NK-92 (cell line): ENCODE measurements at regions not wholly inside any gene's neighbourhood (a gene's known extent, or its start where the extent isn't known, plus 50 kb on each side); places are given as distances from the start of the nearest gene placed in this dataset.

Experiments
- DNase-seq: peaks from one replicate; lab custom pipeline; 2025; ENCODE audit not compliant: unreplicated experiment; lab: John Stamatoyannopoulos, UW

- no peak for DNase-seq
Observed at GRCh38 chr3:178072391-178073305, 463.6 kb upstream of the KCNMB2 start.

DNA sequence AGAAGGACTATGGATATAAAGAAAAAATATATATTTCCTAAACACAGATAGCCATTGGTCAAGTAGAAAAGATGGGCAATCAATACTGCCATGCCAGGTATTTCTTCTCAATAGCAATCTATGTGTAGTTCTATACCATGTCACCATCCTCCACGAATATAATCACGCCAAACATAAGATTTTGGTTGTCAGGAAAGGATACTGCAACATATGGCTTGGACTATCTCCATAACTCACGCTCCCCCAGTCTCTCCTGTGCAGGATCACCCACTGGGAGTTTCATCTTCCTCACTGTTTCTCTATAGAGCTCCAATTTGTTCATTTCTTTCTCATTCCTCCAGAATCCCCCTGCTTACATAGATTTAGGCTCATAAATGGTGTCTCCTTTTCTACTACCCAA, 462.9 kb upstream of the KCNMB2 start:
- no peak for DNase-seq

DNA sequence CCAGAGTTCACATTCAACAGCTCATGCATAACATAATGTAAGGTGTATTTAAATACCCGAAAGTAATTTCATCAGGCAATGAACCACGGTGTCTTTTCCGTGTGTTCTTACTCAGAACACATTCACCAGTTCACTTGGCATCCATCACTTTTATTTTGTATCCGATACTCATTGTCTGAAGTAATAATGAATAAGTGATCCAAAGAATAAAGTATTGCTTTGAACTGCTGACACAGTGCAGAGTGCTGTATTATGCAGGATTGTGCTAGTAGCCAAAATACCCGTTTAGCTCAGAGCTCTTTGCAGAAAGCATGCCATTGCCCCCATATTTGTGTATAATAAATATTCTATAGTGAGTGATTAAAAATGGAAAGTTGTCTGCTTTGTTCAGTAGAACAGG, 460.9 kb upstream of the KCNMB2 start:
- no peak for DNase-seq

GRCh38 chr3:178078953-178079352, 457.3 kb upstream of the KCNMB2 start:
- DNase-seq: no peak

- no peak for DNase-seq
Observed at GRCh38 chr3:178079966-178080365, 456.3 kb upstream of the KCNMB2 start.

DNA sequence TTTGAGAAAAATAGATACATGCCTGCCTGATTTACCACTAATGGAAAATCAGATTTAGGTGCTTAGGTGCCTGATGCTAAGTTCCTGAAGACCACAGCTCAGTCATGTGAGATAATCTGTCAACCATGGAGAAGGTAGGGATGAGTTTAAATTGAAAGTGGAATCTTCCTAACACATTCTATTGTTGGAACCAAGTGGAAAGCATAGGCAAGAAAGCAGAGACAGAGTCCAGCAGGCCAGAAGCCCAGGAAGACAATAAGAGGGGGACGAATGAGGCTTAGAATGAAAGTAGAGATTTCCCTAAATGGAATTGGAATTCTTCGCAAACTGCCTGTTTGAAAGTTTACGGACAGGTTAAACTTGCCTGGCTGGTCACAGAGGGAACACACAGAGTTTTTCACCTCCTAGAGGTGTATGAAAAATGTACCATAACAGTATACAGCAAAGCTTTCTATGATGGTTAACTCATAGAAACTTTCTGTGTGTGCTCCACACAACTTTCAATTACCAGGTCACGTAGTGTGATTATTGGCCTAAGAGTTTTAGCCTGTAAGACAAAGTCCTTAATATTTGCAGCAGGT, 453.8 kb upstream of the KCNMB2 start:
- DNase-seq: no peak

GRCh38 chr3:178083906-178084866, 452.1 kb upstream of the KCNMB2 start:
- no peak for DNase-seq

GRCh38 chr3:178084938-178085816, 451.1 kb upstream of the KCNMB2 start:
- DNase-seq: no peak

- no peak for DNase-seq
Observed at GRCh38 chr3:178085817-178086123, 450.5 kb upstream of the KCNMB2 start.

- DNase-seq: no peak
Observed at GRCh38 chr3:178086144-178086825, 450.0 kb upstream of the KCNMB2 start.

GRCh38 chr3:178087376-178087775, 448.9 kb upstream of the KCNMB2 start:
- DNase-seq: no peak

- no peak for DNase-seq
Observed at GRCh38 chr3:178088963-178089362, 447.3 kb upstream of the KCNMB2 start.

DNA sequence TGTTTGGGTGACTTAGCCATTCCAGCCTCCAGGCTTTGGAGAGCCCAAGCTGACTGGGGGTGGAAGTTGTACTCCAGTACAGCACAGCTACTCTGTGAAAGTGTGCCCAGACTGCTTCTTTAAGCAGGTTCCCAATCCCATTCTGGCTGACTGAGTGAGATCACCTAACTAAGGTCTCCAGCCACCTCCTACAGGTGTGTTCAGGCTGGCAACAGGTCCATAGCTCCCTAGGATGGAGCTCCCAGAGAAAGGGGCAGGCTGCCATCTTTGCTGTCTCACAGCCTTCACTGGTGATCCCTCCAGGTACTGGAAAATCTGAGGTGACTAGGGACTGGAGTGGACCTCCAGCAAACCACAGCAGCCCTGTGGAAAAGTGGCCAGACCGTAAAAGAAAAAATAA, 445.3 kb upstream of the KCNMB2 start:
- DNase-seq: no peak

GRCh38 chr3:178095522-178095921, 440.7 kb upstream of the KCNMB2 start:
- DNase-seq: no peak

DNA sequence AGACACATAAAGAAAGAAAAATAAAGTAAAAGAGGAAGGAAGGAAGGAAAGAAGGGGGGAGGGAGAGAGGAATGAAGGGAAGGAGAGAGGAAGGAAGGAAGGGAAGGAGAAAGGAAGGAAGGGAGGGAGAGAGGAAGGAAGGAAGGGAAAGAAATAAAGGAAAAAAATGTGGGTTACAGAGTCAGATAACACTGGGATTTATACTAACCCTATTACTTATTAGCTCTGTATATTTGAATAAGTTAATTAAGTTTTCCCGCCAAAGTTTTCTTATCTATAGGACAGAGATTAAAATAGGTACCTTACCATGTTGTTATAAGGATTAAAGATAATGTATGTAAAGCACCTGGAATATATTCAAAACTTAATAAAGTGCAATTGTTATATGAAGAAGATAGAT, 439.3 kb upstream of the KCNMB2 start:
- no peak for DNase-seq

- no peak for DNase-seq
Observed at GRCh38 chr3:178097576-178097975, 438.7 kb upstream of the KCNMB2 start.

DNA sequence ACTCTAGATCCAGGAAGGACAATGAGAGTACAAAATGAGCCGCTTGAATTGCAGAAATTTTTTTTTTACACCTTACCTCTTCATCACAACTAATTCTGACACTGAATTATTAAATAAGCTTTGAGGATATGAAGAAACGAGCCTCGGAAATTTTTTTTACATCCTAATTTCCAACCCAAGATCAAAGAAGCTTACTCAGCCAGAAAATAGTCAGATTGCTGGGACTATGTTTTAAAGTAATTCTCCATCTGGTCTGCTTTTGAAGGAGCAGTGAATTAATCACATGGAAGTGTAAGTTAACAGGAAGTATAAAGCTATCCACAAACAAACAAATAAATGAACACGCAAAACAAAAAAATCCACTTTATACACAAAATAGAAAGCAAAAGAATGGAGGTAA, 437.0 kb upstream of the KCNMB2 start:
- DNase-seq: no peak

DNA sequence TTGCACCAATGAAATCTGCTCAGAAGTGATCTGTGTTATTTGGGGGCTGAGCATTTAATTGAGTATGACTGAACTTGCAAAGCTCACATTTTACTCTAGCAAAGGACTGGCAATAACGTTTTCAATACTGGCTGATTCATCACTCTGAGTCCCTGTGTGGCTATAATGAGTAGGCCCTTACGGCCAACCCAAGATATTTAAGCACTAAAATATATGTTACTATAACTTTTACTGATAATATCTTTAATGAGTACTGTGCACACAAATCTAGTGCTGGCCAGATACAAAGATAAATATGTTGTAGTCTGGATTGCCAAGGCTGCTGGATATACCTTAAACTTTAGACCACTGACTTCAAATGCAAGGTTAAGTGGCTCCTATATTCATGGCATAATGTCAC, 436.4 kb upstream of the KCNMB2 start:
- no peak for DNase-seq

GRCh38 chr3:178100908-178101307, 435.3 kb upstream of the KCNMB2 start:
- DNase-seq: no peak

DNA sequence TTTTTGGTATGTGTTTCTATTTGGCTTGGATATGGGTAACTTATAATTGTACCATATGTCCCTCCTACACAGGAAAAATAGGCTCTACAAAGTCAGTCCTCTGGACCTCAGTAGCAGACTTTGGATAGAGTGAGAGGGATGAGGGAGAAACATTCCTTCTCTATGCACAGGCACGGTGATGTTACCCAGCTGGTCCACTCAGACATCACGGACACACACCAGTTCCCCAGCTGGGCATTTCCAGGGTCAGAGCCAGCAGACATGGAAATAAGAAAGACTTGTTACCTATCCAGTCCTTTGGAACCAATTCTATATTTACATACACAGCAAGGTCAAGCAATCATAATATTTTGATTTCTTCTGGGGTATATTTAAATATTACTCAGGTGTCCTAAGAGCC, 433.1 kb upstream of the KCNMB2 start:
- DNase-seq: no peak
